AG04449 (cell line): ENCODE measurements at regions not wholly inside any gene's neighbourhood (a gene's known extent, or its start where the extent isn't known, plus 50 kb on each side); places are given as distances from the start of the nearest gene placed in this dataset.

ENCODE experiments used
- CTCF ChIA-PET: fragments of 350-600 bp; formaldehyde crosslinking; extraction: SDS; loops from one replicate; lab custom pipeline; 2021; ENCODE audit warnings: antibody characterized with exemption; lab: Yijun Ruan, JAX
- POLR2A ChIA-PET: fragments of 400-600, 350-600 bp; formaldehyde crosslinking; extraction: SDS; loops from one replicate; lab custom pipeline; 2020; ENCODE audit warnings: antibody characterized with exemption, inconsistent platforms; lab: Yijun Ruan, JAX
- DNase-seq: peaks from one replicate; pipeline ENCODE4 v3.0.0-alpha.2; 2010; ENCODE audit warnings: low read depth, low spot score
- H3K4me3 ChIP-seq: 2 replicates; pipeline ENCODE4 v1.5.1; 2011; ENCODE audit warnings: low read depth, mild to moderate bottlenecking, control low read depth, low read length
- CTCF ChIP-seq: IDR thresholded peaks from one replicate; pipeline ENCODE4 v1.5.1; 2011; ENCODE audit warnings: mild to moderate bottlenecking, moderate library complexity, low read length, control low read depth, inconsistent platforms; ENCODE audit not compliant: insufficient read depth; ENCODE audit errors: missing control alignments

GRCh38 chr13:103282571-103283450 lies 216.6 kb upstream of the SLC10A2 start:
- DNase-seq: no peak
- POLR2A ChIA-PET: no interaction called here
- CTCF ChIA-PET: no interaction called here
- TF ChIP-seq CTCF: no peak
- no peak overlapping the region for H3K4me3 ChIP-seq

GRCh38 chr13:103277959-103278694 lies 211.9 kb upstream of the SLC10A2 start:
- ChIA-PET POLR2A (no interaction called here), CTCF (no interaction called here)
- TF ChIP-seq CTCF: no peak
- H3K4me3 ChIP-seq: no peak overlapping the region
- no peak for DNase-seq

- POLR2A ChIA-PET: no interaction called here
- CTCF ChIA-PET: no interaction called here
- TF ChIP-seq CTCF: no peak
- H3K4me3 ChIP-seq: no peak overlapping the region
- DNase-seq: no peak
These were observed 210.7 kb upstream of the SLC10A2 start for GRCh38 chr13:103276775-103277498.

GRCh38 chr13:103275722-103276121 lies 209.5 kb upstream of the SLC10A2 start:
- CTCF ChIA-PET: no interaction called here
- TF ChIP-seq CTCF: no peak
- DNase-seq: no peak
- no peak overlapping the region for H3K4me3 ChIP-seq
- POLR2A ChIA-PET: no interaction called here

- ChIA-PET POLR2A (no interaction called here), CTCF (no interaction called here)
- no peak for DNase-seq
- TF ChIP-seq CTCF: no peak
- H3K4me3 ChIP-seq: no peak overlapping the region
These were observed 208.9 kb upstream of the SLC10A2 start for GRCh38 chr13:103275081-103275480.

GRCh38 chr13:103273825-103274224 lies 207.6 kb upstream of the SLC10A2 start:
- TF ChIP-seq CTCF: no peak
- ChIA-PET POLR2A (no interaction called here), CTCF (no interaction called here)
- H3K4me3 ChIP-seq: no peak overlapping the region
- DNase-seq: no peak
